HG03354 (cell line): ENCODE measurements at regions not wholly inside any gene's neighbourhood (a gene's known extent, or its start where the extent isn't known, plus 50 kb on each side); places are given as distances from the start of the nearest gene placed in this dataset.
"Not testable (repeated sequence)": the region's sequence is repeated elsewhere in the genome, so short reads cannot be mapped to it uniquely, and the experiment has no call there.

Experiments used
- ATAC-seq: cut with Tn5 transposase; IDR thresholded peaks from one replicate; pipeline ENCODE4 v1.9.1; 2021; ENCODE audit warnings: mild to moderate bottlenecking; ENCODE audit not compliant: unreplicated experiment, poor library complexity, severe bottlenecking

DNA sequence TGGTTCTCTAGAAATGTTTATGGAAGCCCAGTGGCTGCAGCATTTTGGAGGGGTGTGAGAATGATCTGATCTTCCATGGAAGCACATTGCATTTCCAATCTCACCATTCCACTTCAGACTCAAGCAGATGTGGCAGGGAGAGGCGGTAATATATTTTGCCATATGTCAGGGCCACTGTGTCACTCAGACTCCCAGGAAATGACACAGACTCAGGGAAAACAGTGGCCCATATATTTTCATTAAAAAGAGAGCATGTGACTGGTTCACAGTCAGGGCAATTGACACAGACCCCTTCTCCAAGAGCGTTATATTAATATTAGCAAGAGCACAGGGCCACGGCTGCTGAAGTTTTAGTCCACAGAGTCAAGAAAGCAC lies 149.3 kb upstream of the NRP1 start:
- no peak for ATAC-seq

DNA sequence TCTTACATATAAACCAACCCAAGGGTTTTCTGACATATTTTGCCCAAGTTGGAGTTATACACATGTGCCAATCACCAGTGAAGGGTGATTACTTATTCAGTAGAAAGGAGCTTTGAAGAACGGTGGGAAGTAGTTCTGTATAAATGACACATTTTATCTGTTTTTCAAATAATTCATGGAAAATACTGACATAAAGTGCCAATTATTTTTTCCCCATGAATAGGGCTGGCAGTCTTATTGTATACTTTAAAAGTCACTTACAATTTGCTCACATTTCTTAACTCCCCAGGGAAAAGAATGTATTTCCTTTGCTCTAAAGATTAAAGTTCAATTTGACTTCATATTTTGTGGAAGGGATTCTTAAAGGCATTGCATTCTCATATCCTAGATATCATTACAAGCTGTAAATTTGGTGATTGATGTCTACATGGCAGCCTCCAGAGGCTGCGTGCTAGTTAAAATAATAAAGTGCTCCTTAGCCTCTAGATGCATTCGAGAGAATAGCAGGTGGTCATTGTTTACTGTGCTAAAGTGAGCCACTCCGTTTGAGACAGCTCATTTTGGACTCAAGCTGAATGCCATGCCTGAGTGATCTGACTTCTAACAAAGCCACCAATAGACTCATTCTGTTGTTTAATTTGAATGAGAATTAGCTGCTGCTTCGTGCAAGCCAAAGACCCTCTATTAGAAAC lies 148.8 kb upstream of the NRP1 start:
- no peak for ATAC-seq

DNA sequence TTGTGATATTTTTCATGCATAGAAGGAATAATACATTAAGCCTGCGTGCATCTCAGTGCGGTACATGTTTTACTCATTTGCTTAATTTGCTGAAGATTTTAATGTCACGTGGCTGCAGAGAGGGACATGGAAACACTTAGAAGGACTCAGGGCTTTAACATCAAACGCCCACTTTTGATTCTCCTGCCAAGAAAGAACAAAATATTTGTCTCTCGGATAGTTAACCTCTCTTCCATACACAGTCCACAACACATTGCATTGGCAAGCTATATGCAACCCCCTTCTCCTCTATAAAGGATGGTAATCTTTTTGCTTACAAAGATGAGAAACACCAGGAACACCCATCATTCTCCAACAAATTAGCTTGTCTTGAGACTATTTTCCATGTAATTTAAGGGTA lies 148.0 kb upstream of the NRP1 start:
- no peak for ATAC-seq

DNA sequence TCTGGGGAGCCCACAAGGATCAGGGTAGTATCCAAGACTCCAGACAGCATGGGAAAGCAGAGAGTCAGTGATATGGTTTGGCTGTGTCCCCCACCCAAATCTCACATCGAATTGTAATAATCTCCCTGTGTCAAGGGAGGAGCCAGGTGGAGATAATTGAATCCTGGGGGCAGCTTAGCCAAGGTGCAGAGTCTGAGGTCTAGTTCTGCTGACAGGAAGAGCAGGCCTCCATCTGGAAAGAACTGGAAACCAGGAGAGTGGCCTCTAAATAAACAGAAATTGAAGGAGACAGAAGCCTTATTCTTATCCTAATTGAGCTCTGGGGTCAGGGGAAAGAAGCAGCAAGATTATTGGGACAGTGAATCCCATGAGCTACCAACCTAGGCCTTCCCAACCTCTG lies 146.7 kb upstream of the NRP1 start:
- ATAC-seq = no peak

DNA sequence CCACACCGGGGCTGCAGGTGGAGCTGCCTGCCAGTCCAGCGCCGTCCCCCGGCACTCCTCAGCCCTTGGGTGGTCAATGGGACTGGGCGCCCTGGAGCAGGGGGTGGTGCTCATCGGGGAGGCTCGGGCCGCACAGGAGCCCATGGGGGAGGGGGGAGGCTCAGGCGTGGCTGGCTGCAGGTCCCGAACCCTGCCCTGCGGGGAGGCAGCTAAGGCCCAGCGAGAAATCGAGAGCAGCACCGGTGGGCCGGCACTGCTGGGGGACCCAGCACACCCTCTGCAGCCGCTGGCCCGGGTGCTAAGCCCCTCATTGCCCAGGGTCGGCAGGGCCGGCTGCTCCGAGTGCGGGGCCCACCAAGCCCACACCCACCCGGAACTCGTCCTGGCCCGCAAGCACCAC lies 145.9 kb upstream of the NRP1 start:
- ATAC-seq = not testable (repeated sequence)

DNA sequence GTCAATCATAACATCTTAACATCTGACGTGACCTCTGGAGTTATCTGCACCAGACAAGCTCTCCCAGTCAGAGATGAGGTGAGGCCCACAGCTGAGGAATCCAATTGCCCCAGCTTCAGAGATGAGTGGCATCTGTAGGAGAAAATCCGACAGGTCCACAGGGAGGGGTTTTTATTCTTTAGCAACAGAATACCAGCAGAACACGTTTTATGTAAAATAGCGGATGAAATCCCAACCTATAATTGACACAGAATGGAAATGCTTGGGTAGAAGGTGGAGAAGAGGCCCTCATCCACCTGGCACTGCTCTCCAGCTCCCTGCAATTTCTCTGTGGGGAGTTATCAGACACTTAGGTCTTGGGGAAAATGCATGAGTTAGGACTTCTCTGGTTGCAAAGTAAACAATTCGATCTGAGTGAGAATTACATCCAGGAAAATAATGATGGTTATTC lies 144.2 kb upstream of the NRP1 start:
- ATAC-seq = no peak

DNA sequence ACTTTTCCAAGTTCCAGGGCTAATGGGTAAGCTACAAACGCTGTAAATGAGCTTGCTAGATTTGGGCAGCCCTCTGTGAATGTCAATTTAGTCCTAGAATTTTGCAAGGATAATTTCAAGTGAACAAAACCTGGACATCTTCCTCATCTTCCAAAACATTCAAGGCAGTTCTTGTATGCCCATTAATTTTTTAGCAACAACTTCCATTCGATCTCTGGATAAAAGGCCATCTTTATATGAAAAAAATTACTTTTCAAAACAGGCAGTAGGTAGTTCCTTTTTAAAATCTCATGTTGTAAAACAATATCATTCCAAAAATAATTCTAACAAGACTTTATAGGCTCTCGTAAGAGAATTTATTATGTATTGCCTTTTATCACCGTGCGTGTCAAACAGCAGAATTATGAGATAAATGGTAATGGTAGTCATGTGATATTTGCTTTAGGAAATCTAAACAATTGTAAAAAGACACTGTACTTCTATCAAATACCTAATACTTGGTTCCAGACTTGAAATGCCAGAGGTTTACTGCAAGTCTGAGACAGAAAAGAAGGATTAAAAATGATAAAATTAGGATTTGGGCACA lies 143.7 kb upstream of the NRP1 start:
- ATAC-seq = no peak

DNA sequence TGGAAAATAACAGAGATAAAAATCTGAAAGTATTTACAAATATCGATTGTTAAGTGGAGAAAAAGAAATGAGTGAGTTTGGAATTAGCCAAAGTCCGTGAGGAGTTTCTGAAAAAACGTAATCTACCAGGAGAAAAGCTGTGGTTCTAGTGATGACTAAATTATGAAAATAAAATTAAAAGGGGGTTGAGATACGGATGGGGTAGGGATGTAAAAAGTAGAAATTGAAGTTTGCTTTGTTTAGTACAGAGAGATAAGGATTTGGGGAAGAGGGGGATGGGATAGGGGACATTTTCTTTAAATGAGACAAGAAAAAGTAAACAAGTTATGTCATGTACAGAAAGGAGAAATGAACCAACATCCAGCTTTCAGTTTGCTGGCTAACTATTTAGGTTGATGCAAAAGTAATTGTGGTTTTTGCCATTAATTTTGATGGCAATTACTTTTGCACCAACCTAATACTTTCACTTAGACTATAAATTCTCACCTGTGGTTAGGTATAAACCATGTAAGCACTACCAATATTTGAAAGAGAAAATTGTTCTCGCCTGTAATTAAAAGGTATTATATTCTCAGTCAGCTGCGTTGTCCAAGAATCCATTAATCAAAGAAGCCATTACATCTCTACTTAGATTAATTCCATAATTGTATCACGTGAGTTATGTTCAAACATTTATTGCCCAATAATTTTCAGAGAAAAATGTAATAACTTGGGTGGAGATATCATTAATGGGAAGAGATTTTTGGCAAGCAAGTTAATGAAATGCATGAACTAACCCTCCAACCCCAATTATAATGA lies 143.0 kb upstream of the NRP1 start:
- ATAC-seq = no peak

DNA sequence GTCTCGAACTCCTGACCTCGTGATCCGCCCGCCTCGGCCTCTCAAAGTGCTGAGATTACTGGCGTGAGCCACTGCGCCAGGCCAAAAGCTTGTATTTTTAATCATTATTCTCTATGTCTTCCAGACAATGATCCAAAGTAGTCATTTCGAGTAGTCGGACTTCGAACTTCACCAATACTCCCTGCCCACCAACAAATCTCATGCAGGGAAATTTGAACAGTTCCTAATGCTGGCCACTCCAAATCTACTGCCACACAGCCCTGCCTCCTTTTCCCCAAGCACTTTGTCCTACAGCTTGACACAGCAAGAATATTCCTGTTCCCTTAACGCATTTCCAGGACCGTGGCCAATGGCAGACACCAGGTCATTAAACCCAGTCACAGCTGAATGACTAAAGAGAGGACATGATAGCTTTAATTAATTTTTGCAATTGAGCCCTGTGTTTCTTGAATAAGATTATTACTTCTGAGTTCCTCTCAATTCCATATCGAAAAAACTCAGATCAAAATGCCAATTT lies 142.3 kb upstream of the NRP1 start:
- ATAC-seq = no peak

DNA sequence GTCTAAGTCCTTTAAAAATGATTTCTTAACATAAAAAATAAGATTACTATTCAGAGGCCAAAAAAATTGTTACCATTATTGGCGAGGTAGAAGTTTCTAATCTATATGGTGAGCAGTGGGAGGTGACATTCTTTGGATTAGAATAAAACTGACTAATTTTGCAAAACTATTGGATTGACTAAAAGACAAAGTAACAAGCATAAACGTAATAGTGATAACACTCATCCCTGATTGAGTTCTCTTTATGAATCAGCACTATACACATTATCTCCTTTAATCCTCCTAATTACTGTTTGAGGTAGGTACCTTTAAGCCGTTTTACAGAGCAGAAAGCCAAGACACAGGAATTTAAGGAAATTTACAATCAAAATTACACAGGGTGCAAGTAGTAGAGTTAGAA lies 139.2 kb upstream of the NRP1 start:
- ATAC-seq = no peak

DNA sequence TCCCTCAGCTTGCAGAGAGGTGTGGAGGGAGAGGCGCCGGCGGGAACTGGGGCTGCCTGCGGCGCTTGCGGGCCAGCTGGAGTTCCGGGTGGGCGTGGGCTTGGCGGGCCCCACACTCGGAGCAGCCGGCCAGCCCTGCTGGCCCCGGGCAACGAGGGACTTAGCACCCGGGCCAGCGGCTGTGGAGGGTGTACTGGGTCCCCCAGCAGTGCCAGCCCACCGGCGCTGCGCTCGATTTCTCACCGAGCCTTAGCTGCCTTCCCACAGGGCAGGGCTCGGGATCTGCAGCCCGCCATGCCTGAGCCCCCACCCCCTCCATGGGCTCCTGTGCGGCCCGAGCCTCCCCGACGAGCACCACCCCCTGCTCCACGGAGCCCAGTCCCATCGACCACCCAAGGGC lies 133.5 kb upstream of the NRP1 start:
- not testable (repeated sequence) for ATAC-seq

DNA sequence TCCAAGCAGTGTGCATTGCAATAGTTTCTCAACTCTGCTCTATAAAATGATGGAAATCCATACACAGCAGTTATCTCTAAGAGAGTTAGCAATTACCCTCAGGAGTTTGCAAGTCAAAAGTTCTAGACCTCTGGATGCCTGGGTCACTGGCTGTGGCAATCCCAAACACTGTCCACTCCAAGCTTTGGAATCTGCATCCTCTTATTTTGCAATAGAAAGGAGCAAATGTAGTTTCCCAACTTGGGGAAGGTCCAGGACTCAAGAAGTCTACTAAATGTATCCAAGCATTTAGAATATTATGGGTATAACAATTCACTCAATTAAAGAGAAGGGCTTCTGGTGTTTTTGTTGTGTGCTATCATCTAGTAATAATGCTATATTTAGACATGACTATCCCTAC lies 131.3 kb upstream of the NRP1 start:
- ATAC-seq = no peak

DNA sequence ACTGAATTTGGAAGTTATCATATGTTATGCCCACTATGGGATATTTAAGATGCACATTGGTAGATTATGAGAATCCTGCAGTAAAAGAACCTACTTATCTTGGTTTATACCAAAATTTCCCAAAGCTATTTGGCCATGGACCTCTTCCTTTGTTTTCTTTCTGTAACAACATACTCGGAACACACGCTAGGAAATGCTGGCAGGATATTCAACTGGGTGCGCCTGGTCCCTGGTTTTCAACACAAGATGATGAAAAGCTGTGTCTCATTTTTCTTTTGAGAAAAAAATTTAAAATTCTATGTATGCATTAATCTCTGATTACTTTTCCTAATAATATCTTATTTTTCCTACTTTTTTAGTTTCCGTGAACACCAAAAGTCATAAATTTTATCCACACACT lies 128.5 kb upstream of the NRP1 start:
- no peak for ATAC-seq

DNA sequence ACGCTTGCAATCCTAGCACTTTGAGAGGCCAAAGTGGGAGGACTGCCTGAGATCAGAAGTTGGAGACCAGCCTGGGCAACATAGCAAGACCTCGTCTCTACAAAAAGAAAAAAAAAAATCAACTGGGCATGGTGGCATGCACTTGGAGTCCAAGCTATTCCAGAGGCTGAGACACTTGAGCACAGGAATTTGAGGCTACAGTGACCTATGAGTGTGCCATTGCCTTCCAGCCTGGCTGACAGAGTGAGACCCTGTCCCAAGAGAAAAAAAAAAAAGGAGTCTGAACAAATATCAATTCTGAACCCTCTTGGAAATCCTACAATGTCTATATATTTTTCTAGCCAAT lies 126.8 kb upstream of the NRP1 start:
- ATAC-seq = no peak

DNA sequence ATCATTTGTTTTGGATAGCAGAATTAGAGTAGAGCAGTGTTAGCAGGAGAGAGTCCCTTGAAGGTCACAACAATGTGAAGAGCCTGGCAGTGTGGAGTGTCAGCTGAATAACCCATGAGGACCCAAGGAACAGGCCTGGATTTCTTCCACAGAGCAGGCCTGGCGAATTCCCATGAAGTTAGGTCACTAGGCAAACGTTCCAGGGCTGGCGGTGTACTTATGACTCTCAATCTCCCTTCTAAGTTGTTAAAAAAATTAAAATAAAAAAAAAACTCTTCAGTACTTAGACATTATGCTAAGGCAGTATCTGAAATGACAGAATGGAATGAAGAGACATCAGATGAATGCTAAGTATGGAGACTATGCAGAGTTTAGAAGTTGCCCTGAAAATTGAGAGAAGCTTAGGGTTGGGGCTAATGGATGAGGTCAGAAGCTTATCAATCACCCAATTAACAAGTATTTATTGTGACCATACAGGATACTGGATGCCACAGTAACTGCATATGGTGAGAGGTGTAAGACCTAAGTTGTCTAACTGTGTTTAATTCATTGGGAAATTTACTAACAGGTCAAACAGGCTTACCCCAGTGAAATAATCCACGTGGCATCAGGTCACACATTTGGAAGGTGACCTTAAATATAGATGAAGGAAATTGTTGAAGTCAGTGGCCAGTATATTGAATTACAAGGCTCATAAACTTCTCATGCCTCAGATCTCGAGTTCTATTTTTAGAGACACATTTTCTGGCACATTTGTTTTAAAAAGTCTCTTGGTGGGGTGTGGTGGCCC lies 126.2 kb upstream of the NRP1 start:
- no peak for ATAC-seq

DNA sequence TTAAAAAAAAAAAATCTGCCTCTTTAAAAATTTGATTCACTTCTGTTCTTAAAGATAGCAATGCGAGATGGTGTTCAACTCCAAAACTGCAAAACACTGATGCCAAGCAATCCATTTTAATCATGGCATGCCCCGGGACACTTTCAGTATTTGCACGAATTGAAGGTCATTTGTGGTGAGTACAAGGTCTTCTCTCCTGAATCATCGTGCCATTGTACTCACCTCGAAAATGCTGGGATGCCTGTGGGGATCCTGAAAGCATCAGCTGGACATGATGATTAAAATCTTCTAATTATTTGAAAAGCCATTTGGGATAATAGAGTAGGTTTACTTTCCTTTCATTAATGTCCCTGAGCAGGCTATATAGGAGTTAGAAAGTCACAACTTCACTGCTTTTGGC lies 125.1 kb upstream of the NRP1 start:
- no peak for ATAC-seq

DNA sequence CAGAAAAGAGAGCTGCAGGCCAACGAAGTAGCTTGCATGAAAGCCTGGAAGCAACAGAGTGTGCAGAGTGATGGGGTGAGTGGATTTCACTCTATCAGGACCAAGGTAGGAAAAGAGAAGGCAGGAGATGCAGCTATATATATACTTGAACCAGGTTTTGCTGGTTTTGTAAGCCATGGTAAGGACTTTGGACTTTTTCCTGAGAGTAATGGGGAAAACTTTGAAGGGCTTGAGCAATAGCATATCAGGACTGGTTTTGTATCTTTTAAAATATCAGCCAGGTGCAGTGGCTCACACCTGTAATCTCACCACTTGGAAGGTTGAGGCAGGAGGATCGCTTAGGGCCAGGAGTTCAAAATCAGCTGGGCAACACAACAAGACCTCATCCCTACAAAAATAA lies 120.6 kb upstream of the NRP1 start:
- ATAC-seq = no peak

DNA sequence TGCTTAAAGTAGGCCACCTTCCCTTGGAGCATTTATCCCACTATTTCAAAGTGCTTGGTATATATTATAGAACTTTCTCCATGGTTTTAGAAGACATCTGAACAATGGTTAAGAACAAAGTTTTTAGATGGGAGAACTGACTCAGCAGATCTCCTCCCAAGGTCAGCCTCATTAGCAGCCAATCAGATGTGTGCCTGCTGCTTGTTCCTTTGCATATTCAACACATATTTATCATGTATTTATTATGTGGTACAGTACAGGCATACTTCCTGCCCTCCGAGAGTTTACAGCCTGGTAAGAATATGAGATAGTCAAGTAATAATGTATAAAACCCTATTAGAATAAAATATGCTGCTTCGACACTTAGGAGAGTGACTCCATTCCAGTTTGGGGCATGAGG lies 120.1 kb upstream of the NRP1 start:
- ATAC-seq = no peak

DNA sequence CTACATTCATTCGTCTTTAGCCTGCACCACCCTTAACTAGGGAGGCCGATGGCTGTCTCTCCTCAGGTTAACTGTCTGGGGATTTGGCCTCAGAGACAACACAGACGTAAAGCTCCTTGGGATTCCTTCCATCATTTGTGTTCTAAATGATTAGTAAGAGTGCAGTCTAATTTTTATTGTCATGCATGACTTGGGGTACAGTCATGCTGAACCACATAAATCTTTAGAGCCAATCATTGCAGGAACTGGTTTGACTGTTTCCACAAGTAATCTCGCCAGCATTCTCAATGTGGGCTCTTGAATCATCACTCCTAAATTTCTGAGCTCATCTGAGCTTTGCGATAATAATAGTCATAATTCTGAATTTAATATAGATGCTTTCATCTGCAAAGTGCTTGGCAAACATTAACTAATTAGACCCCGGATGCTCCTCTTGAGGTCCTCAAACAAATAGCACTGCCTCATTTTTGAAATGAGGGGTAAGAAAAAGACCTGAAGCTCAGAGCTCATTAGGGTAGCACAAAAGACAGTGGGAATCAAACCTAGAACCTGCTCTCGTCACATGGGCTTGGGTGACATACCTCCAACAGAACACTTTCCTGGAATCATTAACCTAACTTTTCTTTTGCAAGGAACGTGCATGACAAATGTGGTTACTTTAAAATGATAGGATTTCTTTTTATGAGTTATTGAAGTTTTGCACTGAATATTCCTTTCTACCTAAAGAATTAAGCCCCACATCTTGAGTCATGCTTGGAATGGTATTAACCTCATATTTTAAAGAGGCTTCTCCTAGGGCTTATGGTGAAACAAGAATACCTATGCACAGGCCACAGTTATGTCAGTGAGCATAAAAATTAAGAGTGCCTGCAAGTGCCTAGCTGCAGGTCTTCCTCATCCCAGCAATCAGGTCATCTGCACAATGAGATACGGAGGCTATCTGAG lies 118.9 kb upstream of the NRP1 start:
- no peak for ATAC-seq
